ENCODE measurements at regions not wholly inside any gene's neighbourhood (a gene's known extent, or its start where the extent isn't known, plus 50 kb on each side); places are given as distances from the start of the nearest gene placed in this dataset.

GRCh38 chr3:20698896-20699295 lies 512.9 kb upstream of the SGO1 start:
- DNase-seq (ENCODE audit: low spot score) = no peak
- intact Hi-C loops (cut with DNase I) = no loop called here

GRCh38 chr3:20696388-20697150 lies 510.6 kb upstream of the SGO1 start:
- intact Hi-C loops (cut with DNase I) = no loop called here

GRCh38 chr3:20692675-20693074 lies 506.7 kb upstream of the SGO1 start:
- intact Hi-C loops (cut with DNase I) = no loop called here
- DNase-seq (ENCODE audit: low spot score) = no peak

More at GRCh38 chr3:20696388-20697150, 510.6 kb upstream of the SGO1 start:
- DNase-seq (ENCODE audit: low spot score) = no peak

- intact Hi-C loops (cut with DNase I) = no loop called here
Observed at GRCh38 chr3:20683910-20684309, 497.9 kb upstream of the SGO1 start.

GRCh38 chr3:20682573-20682972 lies 496.6 kb upstream of the SGO1 start:
- intact Hi-C loops (cut with DNase I) = no loop called here
- DNase-seq (ENCODE audit: low spot score) = no peak

More at GRCh38 chr3:20683910-20684309, 497.9 kb upstream of the SGO1 start:
- no peak for DNase-seq (ENCODE audit: low spot score)

- DNase-seq (ENCODE audit: low spot score) = no peak
- intact Hi-C loops (cut with DNase I) = no loop called here
Observed at GRCh38 chr3:20680990-20681628, 495.1 kb upstream of the SGO1 start.

GRCh38 chr3:20673866-20674265 lies 487.9 kb upstream of the SGO1 start:
- no peak for DNase-seq (ENCODE audit: low spot score)
- intact Hi-C loops (cut with DNase I) = no loop called here

GRCh38 chr3:20669675-20670074 lies 483.7 kb upstream of the SGO1 start:
- intact Hi-C loops (cut with DNase I) = no loop called here
- no peak for DNase-seq (ENCODE audit: low spot score)

- DNase-seq (ENCODE audit: low spot score) = peak; percentile 77
- intact Hi-C loops (cut with DNase I) = no loop called here
Observed at GRCh38 chr3:20669184-20669583, 483.2 kb upstream of the SGO1 start.

GRCh38 chr3:20668411-20668810 lies 482.4 kb upstream of the SGO1 start:
- DNase-seq (ENCODE audit: low spot score) = no peak
- intact Hi-C loops (cut with DNase I) = no loop called here

GRCh38 chr3:20666091-20666490 lies 480.1 kb upstream of the SGO1 start:
- intact Hi-C loops (cut with DNase I) = no loop called here
- no peak for DNase-seq (ENCODE audit: low spot score)

- intact Hi-C loops (cut with DNase I) = no loop called here
Observed at GRCh38 chr3:20658491-20658890, 472.5 kb upstream of the SGO1 start.

GRCh38 chr3:20657560-20657959 lies 471.6 kb upstream of the SGO1 start:
- intact Hi-C loops (cut with DNase I) = no loop called here
- DNase-seq (ENCODE audit: low spot score) = no peak

More at GRCh38 chr3:20658491-20658890, 472.5 kb upstream of the SGO1 start:
- DNase-seq (ENCODE audit: low spot score) = no peak

GRCh38 chr3:20652231-20652986 lies 466.4 kb upstream of the SGO1 start:
- intact Hi-C loops (cut with DNase I) = no loop called here
- DNase-seq (ENCODE audit: low spot score) = no peak

- no peak for DNase-seq (ENCODE audit: low spot score)
- intact Hi-C loops (cut with DNase I) = no loop called here
Observed at GRCh38 chr3:20648921-20649381, 462.9 kb upstream of the SGO1 start.

- intact Hi-C loops (cut with DNase I) = no loop called here
- no peak for DNase-seq (ENCODE audit: low spot score)
Observed at GRCh38 chr3:20648294-20648693, 462.3 kb upstream of the SGO1 start.

GRCh38 chr3:20646425-20646824 lies 460.4 kb upstream of the SGO1 start:
- intact Hi-C loops (cut with DNase I) = no loop called here
- no peak for DNase-seq (ENCODE audit: low spot score)

GRCh38 chr3:20645340-20645739 lies 459.3 kb upstream of the SGO1 start:
- DNase-seq (ENCODE audit: low spot score) = no peak
- intact Hi-C loops (cut with DNase I) = no loop called here

- DNase-seq (ENCODE audit: low spot score) = no peak
- intact Hi-C loops (cut with DNase I) = no loop called here
Observed at GRCh38 chr3:20637729-20638128, 451.7 kb upstream of the SGO1 start.

- intact Hi-C loops (cut with DNase I) = no loop called here
Observed at GRCh38 chr3:20622304-20622703, 436.3 kb upstream of the SGO1 start.

More at GRCh38 chr3:20622304-20622703, 436.3 kb upstream of the SGO1 start:
- DNase-seq (ENCODE audit: low spot score) = no peak
